Heart right ventricle (tissue), 16 donors: ENCODE measurements at regions not wholly inside any gene's neighbourhood (a gene's known extent, or its start where the extent isn't known, plus 50 kb on each side); places are given as distances from the start of the nearest gene placed in this dataset.

Experiments
- ATAC-seq, 8 donors: fragments of 200-7000 bp; cut with Tn5 transposase; one replicate each; pipeline ENCODE4 v1.9.1; 2020; ENCODE audit warnings: mild to moderate bottlenecking in 8 of 8, moderate library complexity in 8 of 8, moderate number of reproducible peaks in 1 of 8
- DNase-seq, 2 donors: peaks; one replicate each; pipeline ENCODE4 v3.0.0-alpha.2; 2020
- H3K27ac ChIP-seq, 10 donors: fragments of 200-600 bp; sonication (generic) in 2 of 10; one replicate each; pipeline versions ENCODE4 v1.5.0 to v1.8.0; 2020 to 2022; ENCODE audit warnings: mild to moderate bottlenecking in 3 of 10
- H3K27me3 ChIP-seq, 7 donors: fragments of 200-600 bp; one replicate each; pipeline ENCODE4 v1.8.0; 2021 to 2022; ENCODE audit warnings: mild to moderate bottlenecking in 2 of 7
- H3K36me3 ChIP-seq, 9 donors: fragments of 200-600 bp; sonication (generic) in 1 of 9; one replicate each; pipeline versions ENCODE4 v1.5.0 to v1.8.0; 2020 to 2022; ENCODE audit warnings: mild to moderate bottlenecking in 2 of 9
- H3K4me1 ChIP-seq, 9 donors: fragments of 200-600 bp; sonication (generic) in 1 of 9; one replicate each; pipeline versions ENCODE4 v1.5.0 to v1.8.0; 2020 to 2022; ENCODE audit warnings: mild to moderate bottlenecking in 4 of 9
- H3K4me3 ChIP-seq, 10 donors: fragments of 200-600 bp; sonication (generic) in 2 of 10; one replicate each; pipeline versions ENCODE4 v1.5.0 to v1.8.0; 2020 to 2022; ENCODE audit warnings: mild to moderate bottlenecking in 7 of 10, moderate library complexity in 2 of 10
- H3K9me3 ChIP-seq, 11 donors: fragments of 200-600 bp in 10 of 11; sonication (generic) in 2 of 11; one replicate each; pipeline versions ENCODE4 v1.5.0 to v1.8.0; 2013 to 2022; ENCODE audit warnings: mild to moderate bottlenecking in 2 of 11, control low read depth in 1 of 11, moderate library complexity in 1 of 11
- WGBS, 2 donors: extraction: QIAGEN DNeasy Blood & Tissue Kit; methylation state at CpG; one replicate each; pipeline ENCODE4 v1.1.7; 2013; ENCODE audit warnings: inconsistent platforms in 1 of 2; 5-methylcytosine and 5-hydroxymethylcytosine counted together
- intact Hi-C, 10 donors: fragments of 100-400 bp; cut with DNase I; formaldehyde crosslinking; loops; one replicate each; pipeline versions ENCODE4 v1.11.1 to v1.14.2; 2022
- TF ChIP-seq, protein P1 (sequence below), 9 donors: fragments of 200-600 bp; sonication (generic) in 2 of 9; IDR thresholded peaks; one replicate each; pipeline versions ENCODE4 v1.5.0 to v1.8.0; 2021 to 2022; ENCODE audit warnings: antibody characterized with exemption in 9 of 9, mild to moderate bottlenecking in 5 of 9, moderate library complexity in 1 of 9
- donor health status: Arrhythmogenic right ventricular cardiomyopathy.
- donor health status: ischemic (EF 13 %, LVEDD 7.1; RV severe dilation, severe dysfunction).
- donor health status: healthy with polysubstance abuse.
- donor health status: DM: no; HTN: yes; CAD: no.
- donor health status: DM: no; HTN: no; CAD: no.
- donor health status: ischemic (EF 25% LVEDD 6.9; RV normal size, moderate dysfunction).
- donor health status: ischemic (EF 25% LVEDD 5.7; RV mildly dilated, moderate dysfunction).
- donor health status: healthy.
- donor health status: DM: yes; HTN: yes; CAD: no.
- donor health status: Ischemic cardiomyopathy.
- donor health status: ischemic (EF 35%, LVEDD 5.7; RV mildly dilated, moderate dysfunction).
- donor health status: nonischemic (EF 11% LVEDD 7.7; RV severe dilation, severe dysfunction).
- donor health status: DM: yes; HTN: yes; CAD: no.
- donor health status: PGD.
- donor health status: ischemic (EF 29% LVEDD 5.4; RV normal size, mild dysfunction).
- donor health status: nonischemic (EF 23%, LVEDD 6.1; RV moderate dilation, normal function).

DNA sequence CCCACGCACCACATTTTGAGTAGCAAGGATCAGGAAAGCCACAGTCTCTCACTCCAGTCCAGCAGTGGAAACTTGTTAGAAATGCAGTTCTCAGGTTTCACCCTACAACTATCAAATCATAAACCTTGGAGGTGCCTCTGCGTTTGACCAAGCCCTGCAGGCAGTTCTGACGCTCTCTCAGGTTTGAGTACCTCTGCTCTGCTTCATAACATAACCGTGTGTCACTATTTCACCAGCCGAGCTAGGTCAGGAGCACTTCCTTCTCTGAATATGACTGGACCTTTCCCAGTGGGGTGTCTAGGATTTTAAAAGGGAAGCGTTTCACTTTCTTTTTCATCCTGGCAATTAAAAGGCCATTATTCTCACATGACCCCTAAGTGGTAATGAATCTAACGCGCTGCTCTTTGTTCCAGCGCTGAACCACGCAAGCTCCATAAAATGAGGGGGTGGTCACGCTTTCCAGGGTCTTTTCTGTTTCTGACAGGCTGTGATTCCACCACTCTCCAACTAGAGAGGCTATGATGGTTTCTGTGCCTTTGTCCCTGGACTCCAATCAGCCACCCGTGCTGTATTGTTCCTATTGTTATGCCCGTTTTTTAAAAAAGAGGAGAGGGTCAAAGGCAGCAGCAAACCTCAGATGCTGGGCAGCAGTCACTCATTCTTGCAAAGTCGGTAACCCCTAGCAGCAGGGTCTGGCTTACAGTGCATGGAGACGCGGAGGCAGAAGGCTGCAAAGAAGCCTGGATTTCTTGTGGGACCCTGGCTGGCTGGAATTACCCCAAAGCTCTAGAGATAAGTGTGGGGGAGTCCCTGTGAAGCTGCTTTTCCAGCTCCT, 75.2 kb upstream of the CTNNA2 start:
- no peaks in the 10 kb centered on the region for H3K4me1 ChIP-seq
- intact Hi-C loops, result no loop called here

DNA sequence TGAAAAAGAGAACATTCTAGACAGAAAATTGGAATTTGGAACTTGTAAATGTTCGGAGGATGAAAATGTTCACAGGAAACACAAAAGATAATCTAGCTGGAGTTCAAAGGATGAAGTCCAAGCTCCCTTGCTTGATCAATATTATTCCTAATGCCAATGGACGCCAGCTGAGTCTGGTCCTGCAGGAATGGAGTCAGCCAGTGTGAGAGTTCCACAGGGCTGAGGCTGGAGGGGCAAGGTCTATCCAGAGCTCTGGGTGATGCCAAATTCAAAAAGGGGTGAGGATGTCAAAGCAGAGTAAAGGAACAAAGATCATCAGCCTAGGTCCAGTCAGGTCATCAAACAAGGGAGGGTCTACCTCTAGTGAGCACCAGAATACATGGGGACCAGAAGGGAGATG, 78.5 kb upstream of the CTNNA2 start:
- no peak overlapping the region for H3K27ac ChIP-seq

More for the DNA sequence above, 75.2 kb upstream of the CTNNA2 start:
- Histone ChIP-seq H3K36me3 (no peaks in the 10 kb centered on the region), H3K27ac (no peak overlapping the region), H3K27me3 (no peaks in the 10 kb centered on the region), H3K4me3 (no peak overlapping the region), H3K9me3 (peaks cover 0 to 5% (median 0%) of the 10 kb centered on the region in 11 donors)
- DNase-seq, result no peak
- no peak for ATAC-seq
- TF ChIP-seq, protein P1, sequence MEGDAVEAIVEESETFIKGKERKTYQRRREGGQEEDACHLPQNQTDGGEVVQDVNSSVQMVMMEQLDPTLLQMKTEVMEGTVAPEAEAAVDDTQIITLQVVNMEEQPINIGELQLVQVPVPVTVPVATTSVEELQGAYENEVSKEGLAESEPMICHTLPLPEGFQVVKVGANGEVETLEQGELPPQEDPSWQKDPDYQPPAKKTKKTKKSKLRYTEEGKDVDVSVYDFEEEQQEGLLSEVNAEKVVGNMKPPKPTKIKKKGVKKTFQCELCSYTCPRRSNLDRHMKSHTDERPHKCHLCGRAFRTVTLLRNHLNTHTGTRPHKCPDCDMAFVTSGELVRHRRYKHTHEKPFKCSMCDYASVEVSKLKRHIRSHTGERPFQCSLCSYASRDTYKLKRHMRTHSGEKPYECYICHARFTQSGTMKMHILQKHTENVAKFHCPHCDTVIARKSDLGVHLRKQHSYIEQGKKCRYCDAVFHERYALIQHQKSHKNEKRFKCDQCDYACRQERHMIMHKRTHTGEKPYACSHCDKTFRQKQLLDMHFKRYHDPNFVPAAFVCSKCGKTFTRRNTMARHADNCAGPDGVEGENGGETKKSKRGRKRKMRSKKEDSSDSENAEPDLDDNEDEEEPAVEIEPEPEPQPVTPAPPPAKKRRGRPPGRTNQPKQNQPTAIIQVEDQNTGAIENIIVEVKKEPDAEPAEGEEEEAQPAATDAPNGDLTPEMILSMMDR (IDR thresholded peaks at IDR 0.05), result no peak
- WGBS, 2 donors, result 58 to 62% methylated on average over 16 of the region's 16 CpGs

DNA sequence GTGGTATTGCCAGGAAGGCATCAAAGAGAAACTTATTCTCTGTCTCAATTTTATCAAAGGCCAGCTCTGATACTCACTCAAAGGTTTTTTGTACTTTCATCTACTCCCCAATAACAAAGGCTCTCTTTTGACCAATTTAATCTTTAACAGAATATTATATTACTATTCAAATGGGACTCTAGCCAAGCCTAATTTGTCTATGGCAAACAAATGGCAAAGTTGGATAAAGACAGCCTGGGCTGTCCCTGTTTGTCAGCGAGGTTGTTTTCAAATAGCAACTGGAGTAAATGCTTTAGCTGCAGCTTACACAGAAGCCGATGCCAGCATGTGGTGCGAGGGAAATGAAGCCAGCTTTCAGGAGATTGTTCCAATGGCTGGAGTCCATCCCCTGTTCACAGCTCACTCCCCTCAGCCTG, 80.1 kb upstream of the CTNNA2 start:
- H3K9me3 ChIP-seq, result peaks cover 0 to 5% (median 0%) of the 10 kb centered on the region in 11 donors
- H3K4me1 ChIP-seq, result no peaks in the 10 kb centered on the region
- ATAC-seq, result no peak
- no peak overlapping the region for H3K4me3 ChIP-seq
- DNase-seq, result no peak
- WGBS, 2 donors, result 35 to 37% methylated on average over 3 of the region's 3 CpGs
- TF ChIP-seq, protein P1 (IDR thresholded peaks at IDR 0.05), result no peak
- H3K36me3 ChIP-seq, result no peaks in the 10 kb centered on the region
- intact Hi-C loops, result no loop called here
- no peak overlapping the region for H3K27ac ChIP-seq
- no peaks in the 10 kb centered on the region for H3K27me3 ChIP-seq

More for the DNA sequence above, 78.5 kb upstream of the CTNNA2 start:
- TF ChIP-seq, protein P1 (IDR thresholded peaks at IDR 0.05), result no peak
- WGBS, 2 donors, result 74 to 78% methylated on average over 2 of the region's 2 CpGs
- Histone ChIP-seq H3K36me3 (no peaks in the 10 kb centered on the region), H3K4me3 (no peak overlapping the region), H3K4me1 (no peaks in the 10 kb centered on the region), H3K9me3 (peaks cover 0 to 5% (median 0%) of the 10 kb centered on the region in 11 donors), H3K27me3 (no peaks in the 10 kb centered on the region)
- DNase-seq (no peak), ATAC-seq (no peak)
- intact Hi-C loops, result no loop called here

DNA sequence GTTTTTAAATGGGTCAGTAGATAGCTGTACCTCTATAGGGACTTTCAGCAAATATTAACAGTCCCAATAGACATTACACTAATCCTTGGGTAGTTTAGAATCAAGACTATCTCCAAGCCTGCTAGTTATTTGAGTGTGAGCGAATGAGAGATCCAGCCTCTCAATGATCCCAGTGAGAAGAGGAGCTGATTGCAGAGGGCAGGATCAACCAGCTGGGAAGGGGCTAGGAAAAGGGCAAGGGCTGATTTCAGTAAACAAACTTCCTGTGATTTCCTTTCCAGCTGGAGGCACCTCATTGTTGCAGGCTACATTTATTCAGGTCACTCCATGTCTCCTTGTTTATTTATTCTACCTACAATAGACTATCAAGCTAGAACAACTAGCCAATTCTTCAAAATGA, 84.1 kb upstream of the CTNNA2 start:
- ATAC-seq (no peak), DNase-seq (no peak)
- intact Hi-C loops, result no loop called here
- TF ChIP-seq, protein P1 (IDR thresholded peaks at IDR 0.05), result no peak
- Histone ChIP-seq H3K9me3 (no peaks in the 10 kb centered on the region), H3K36me3 (no peaks in the 10 kb centered on the region), H3K4me1 (no peaks in the 10 kb centered on the region), H3K27me3 (no peaks in the 10 kb centered on the region), H3K4me3 (no peak overlapping the region), H3K27ac (no peak overlapping the region)
- 50 to 59% methylated on average over 1 of the region's 1 CpG for WGBS, 2 donors
